ENCODE measurements at regions not wholly inside any gene's neighbourhood (a gene's known extent, or its start where the extent isn't known, plus 50 kb on each side); places are given as distances from the start of the nearest gene placed in this dataset.

DNA sequence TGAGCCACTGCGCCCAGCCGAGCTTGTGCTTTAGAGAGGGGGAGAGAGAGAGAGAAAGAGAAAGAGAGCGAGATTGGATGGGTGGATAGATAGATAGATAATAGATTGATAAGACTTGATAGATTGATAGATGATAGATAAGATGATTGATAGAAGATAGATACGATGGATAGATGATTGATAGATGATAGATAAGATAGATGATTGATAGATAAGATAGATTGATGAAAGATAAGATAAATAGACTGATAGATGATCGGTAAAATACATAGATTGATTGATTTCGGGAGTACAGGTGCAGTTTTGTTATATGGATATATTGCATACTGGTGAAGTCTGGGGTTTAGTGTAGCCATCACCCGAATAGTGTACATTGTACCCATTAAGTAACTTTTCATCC is 65.9 kb downstream of the SPRING1 start (continued):
- TF ChIP-seq FOSL1 (IDR thresholded peaks at IDR 0.05; ENCODE audit: low read depth) = no peak

DNA sequence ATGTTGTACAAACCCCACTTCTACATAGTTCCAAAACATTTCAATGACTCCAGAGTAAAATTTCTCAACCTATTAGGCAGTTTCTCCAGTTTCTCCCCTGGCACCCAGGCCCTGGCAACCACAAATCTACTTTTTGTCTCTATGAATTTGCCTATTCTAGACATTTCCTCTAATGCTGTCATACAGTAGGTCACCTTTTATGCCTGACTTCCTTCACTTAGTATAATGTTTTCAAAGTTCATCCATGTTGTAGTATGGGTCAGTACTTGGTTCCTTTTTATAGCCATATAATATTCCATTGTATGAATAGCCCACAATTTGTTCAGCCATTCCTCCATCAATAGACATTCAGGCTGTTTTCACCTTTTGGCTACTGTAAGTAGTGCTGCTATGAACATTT is 67.0 kb downstream of the SPRING1 start:
- H3K4me1 ChIP-seq (ENCODE audit: control insufficient read depth in 1 of 2, insufficient read depth in 2 of 2, low read length in 2 of 2) = peaks cover 0 to 8% of the 10 kb centered on the region in 2 experiments; a peak in 3 of 4 replicates
- ATAC-seq (no peak), DNase-seq (ENCODE audit: low read depth, low spot score) (no peak)
- H3K9ac ChIP-seq (ENCODE audit: low read length) = no peak overlapping the region
- no peak overlapping the region for H2AFZ ChIP-seq (ENCODE audit: low read depth, low read length, poor library complexity, severe bottlenecking)
- intact Hi-C loops (cut with micrococcal nuclease) = loop anchor here (10.0 kb wide), 1 partner anchor 526 kb away; no protein-coding TSS in a partner anchor
- CTCF ChIA-PET = no interaction called here
- no peak overlapping the region for H3K4me3 ChIP-seq (replicated peaks in 1 of 2; ENCODE audit: low read depth in 1 of 2, low read length in 2 of 2)
- no peaks in the 10 kb centered on the region for H4K20me1 ChIP-seq (ENCODE audit: insufficient read depth)
- H3K4me2 ChIP-seq (ENCODE audit: low read length) = no peak overlapping the region
- RAD21 ChIA-PET (ENCODE audit: low non-redundant PET in 1 of 2, low total read pairs in 2 of 2, uncharacterized antibody in 2 of 2, unreplicated experiment in 2 of 2) = no interaction called here
- no peaks in the 10 kb centered on the region for H3K9me2 ChIP-seq (ENCODE audit: insufficient read depth)
- BruUV-seq (replicated peaks) = no TSS peak
- POLR2A ChIA-PET = no interaction called here
- no peaks in the 10 kb centered on the region for H3K27me3 ChIP-seq (ENCODE audit: insufficient read depth, low read length)
- H3K36me3 ChIP-seq (ENCODE audit: control insufficient read depth in 1 of 2, insufficient read depth in 2 of 2, low read length in 2 of 2) = no peaks in the 10 kb centered on the region
- H3K27ac ChIP-seq (ENCODE audit: low read depth, low read length) = no peak overlapping the region
- TF ChIP-seq, protein P1, sequence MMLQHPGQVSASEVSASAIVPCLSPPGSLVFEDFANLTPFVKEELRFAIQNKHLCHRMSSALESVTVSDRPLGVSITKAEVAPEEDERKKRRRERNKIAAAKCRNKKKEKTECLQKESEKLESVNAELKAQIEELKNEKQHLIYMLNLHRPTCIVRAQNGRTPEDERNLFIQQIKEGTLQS (IDR thresholded peaks at IDR 0.05) = no peak
- TF ChIP-seq, protein P2, sequence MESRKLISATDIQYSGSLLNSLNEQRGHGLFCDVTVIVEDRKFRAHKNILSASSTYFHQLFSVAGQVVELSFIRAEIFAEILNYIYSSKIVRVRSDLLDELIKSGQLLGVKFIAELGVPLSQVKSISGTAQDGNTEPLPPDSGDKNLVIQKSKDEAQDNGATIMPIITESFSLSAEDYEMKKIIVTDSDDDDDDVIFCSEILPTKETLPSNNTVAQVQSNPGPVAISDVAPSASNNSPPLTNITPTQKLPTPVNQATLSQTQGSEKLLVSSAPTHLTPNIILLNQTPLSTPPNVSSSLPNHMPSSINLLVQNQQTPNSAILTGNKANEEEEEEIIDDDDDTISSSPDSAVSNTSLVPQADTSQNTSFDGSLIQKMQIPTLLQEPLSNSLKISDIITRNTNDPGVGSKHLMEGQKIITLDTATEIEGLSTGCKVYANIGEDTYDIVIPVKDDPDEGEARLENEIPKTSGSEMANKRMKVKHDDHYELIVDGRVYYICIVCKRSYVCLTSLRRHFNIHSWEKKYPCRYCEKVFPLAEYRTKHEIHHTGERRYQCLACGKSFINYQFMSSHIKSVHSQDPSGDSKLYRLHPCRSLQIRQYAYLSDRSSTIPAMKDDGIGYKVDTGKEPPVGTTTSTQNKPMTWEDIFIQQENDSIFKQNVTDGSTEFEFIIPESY (IDR thresholded peaks at IDR 0.05; ENCODE audit: extremely low read depth, insufficient replicate concordance, low read length) = no peak
- TF ChIP-seq SP1 (IDR thresholded peaks at IDR 0.05; ENCODE audit: low read depth) (no peak), ZFX (IDR thresholded peaks at IDR 0.05) (no peak), CBX3 (IDR thresholded peaks at IDR 0.05; ENCODE audit: low read depth) (no peak), ZNF274 (IDR thresholded peaks at IDR 0.05; ENCODE audit: low read depth, low read length) (no peak), SIN3A (IDR thresholded peaks at IDR 0.05; ENCODE audit: low read depth) (no peak), TCF7L2 (IDR thresholded peaks at IDR 0.05; ENCODE audit: borderline replicate concordance, extremely low read depth, insufficient read depth, insufficient read length) (no peak), POLR2A (IDR thresholded peaks at IDR 0.05; ENCODE audit: borderline replicate concordance, extremely low read depth, insufficient read depth, insufficient read length) (no peak), SRF (IDR thresholded peaks at IDR 0.05; ENCODE audit: low read depth) (no peak), EZH2phosphoT487 (IDR thresholded peaks at IDR 0.05; ENCODE audit: borderline replicate concordance) (no peak), CEBPB (IDR thresholded peaks at IDR 0.05; ENCODE audit: low read depth) (no peak), FOSL1 (IDR thresholded peaks at IDR 0.05; ENCODE audit: low read depth) (no peak), EGR1 (IDR thresholded peaks at IDR 0.05; ENCODE audit: low read depth) (no peak), JUND (IDR thresholded peaks at IDR 0.05) (no peak), YY1 (IDR thresholded peaks at IDR 0.05; ENCODE audit: extremely low read depth, insufficient replicate concordance, low read depth, low read length) (no peak)
- TF ChIP-seq, protein P3, sequence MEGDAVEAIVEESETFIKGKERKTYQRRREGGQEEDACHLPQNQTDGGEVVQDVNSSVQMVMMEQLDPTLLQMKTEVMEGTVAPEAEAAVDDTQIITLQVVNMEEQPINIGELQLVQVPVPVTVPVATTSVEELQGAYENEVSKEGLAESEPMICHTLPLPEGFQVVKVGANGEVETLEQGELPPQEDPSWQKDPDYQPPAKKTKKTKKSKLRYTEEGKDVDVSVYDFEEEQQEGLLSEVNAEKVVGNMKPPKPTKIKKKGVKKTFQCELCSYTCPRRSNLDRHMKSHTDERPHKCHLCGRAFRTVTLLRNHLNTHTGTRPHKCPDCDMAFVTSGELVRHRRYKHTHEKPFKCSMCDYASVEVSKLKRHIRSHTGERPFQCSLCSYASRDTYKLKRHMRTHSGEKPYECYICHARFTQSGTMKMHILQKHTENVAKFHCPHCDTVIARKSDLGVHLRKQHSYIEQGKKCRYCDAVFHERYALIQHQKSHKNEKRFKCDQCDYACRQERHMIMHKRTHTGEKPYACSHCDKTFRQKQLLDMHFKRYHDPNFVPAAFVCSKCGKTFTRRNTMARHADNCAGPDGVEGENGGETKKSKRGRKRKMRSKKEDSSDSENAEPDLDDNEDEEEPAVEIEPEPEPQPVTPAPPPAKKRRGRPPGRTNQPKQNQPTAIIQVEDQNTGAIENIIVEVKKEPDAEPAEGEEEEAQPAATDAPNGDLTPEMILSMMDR (IDR thresholded peaks at IDR 0.05 in 2 of 3, conservative IDR thresholded peaks at IDR 0.05 in 1 of 3; ENCODE audit: borderline replicate concordance in 1 of 3, insufficient read depth in 1 of 3, low read depth in 2 of 3, low read length in 2 of 3) = no peak
- no peaks in the 10 kb centered on the region for H3K79me2 ChIP-seq (ENCODE audit: insufficient read depth, low read length)
- H3K9me3 ChIP-seq (ENCODE audit: control insufficient read depth in 1 of 2, insufficient read depth in 1 of 2, low read depth in 1 of 2, low read length in 2 of 2) = no peaks in the 10 kb centered on the region
